ENCODE measurements at regions not wholly inside any gene's neighbourhood (a gene's known extent, or its start where the extent isn't known, plus 50 kb on each side); places are given as distances from the start of the nearest gene placed in this dataset.

DNA sequence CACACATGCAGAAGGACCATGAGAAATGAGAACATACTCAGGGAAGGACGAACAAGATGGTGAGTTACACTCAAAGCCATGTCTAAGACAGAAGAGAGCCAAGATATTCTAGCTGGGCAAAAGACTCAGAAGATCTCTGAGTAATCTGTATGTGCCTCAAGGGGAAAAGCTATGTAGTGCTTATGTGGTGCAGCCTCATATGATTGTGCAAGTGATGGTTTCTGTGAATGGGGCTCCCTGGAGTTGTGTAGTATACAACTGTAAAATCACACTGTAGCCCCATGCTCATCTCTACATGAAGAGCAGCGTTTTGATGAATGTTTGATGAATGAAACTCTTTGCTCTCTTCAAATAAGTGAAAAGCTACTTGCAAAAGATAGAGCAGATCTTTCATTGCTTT lies 57.5 kb downstream of the OSR1 start:
- no peak for DNase-seq (ENCODE audit: low spot score)

GRCh38 chr2:19299522-19299921 lies 58.9 kb downstream of the OSR1 start:
- DNase-seq (ENCODE audit: low spot score), result no peak

DNA sequence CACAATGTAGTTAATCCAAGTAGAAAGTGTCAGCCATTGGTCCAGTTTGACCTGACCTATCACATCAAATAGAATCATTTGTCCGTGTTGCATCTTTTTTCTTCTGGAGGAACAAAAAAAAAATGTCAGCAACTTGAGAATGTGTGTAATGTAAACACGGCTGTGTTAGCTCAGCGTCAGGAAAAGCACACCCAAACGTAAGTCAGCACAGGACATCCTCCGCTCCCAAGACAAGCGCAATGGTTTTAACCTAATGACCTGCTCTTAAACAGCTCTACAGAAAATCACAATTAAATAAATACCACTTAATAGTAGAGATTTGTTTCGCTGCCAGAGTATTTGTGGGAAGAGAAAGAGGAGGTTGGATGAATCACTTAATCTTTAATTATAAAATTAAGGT lies 59.4 kb downstream of the OSR1 start:
- DNase-seq (ENCODE audit: low spot score), result no peak

DNA sequence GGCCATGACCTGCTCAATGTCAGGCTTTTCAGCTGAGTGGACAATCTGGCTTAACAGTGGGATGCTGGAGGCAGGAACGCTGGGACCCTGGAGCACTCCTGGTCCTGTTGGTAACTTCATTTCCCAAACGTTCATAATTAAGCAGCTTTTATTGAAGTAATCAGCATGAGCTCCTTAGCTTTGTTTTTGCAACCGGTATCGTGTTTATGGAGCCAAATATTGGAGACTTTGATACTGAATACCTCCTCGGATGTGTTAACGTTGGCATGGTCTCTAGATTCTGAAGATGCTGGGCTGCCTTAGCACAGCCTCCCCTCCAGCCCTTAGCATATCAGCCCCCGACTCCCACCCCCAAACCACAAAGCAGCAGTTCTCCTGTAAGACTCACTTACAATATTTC lies 60.7 kb downstream of the OSR1 start:
- no peak for DNase-seq (ENCODE audit: low spot score)

- DNase-seq (ENCODE audit: low spot score), result no peak
Measured at GRCh38 chr2:19295998-19296502, 62.4 kb downstream of the OSR1 start.

DNA sequence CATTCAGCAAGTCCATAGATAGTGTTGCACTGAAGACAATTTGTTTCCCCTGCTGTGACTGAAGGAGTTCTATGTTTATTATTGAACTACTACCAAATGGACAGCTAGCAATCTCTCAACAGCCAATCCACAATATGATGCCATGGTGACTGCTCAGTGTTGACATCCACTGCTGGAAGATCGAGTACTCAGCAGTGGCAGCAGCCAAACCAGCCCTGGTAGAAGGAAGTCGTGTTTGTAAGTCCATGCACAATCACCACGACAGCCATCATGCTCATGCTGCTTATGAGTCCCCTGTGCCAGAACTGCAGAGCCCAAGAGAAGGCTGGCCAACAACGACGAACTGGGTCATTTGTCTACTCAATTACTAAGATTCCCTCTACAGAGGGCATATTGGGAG lies 66.4 kb downstream of the OSR1 start:
- no peak for DNase-seq (ENCODE audit: low spot score)

GRCh38 chr2:19288291-19288690 lies 70.1 kb downstream of the OSR1 start:
- DNase-seq (ENCODE audit: low spot score), result no peak

- no peak for DNase-seq (ENCODE audit: low spot score)
Measured at GRCh38 chr2:19287324-19287723, 71.1 kb downstream of the OSR1 start.

DNA sequence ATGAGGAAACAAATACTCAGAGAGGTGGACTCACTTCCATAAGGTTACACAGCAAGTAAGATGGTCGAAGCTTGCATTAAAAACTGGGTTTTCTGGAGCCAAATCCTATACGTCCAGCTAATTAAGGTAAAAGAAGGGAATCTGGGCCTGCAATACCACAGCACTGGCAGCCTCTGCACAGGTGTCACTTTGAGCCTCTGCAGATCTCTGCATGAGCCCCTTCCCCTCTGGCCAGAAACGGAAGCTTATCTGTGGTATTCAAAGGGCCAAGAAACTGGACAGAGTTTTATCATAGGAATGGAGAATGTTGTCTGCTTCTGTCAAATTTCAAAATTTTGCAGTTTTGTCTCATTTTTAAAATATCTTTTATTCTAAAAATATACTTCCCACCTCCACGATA lies 76.1 kb downstream of the OSR1 start:
- DNase-seq (ENCODE audit: low spot score), result no peak

DNA sequence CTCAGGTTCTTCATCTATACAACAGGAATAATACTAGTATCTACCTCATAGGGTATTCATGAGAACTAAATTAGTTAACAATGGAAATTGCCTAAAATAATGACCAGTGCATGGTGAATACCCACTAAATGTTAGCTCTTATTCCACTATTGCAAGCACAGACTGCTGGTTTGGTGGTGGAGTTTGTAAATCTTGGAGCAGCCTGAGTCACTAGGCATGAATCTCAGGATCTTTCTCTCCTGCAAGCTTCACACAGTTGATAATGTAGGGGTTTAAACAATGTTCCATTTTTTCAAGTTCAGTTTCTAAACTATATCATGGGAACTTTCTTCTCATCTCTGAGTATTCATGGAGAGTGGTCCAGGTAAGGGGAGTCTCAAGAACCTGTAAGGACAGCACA lies 84.0 kb downstream of the OSR1 start:
- DNase-seq (ENCODE audit: low spot score), result no peak

DNA sequence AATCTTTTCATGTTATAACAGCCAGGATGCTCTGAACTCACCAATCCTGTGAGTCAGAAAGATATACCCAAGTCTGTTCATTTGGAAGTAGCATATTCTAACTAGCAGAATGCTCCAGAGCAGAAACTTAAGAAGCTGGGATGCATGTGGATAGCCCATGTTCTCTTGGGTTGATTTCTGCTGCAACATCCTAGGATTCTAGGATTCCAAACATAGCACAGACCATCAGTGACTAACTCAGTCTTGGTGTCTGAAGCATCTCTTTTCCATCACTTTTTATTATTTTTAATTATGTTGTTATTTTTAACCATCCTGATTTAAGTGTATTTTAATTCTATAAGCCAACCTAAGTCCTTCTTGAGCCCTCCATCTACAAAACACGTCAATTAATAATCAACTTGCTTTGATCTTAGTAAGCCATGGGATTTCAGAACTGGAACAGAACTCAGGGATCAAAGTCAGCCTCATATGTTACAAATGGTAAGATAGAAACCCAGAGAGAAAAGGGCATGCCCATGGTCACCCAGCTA lies 85.4 kb downstream of the OSR1 start:
- no peak for DNase-seq (ENCODE audit: low spot score)

DNA sequence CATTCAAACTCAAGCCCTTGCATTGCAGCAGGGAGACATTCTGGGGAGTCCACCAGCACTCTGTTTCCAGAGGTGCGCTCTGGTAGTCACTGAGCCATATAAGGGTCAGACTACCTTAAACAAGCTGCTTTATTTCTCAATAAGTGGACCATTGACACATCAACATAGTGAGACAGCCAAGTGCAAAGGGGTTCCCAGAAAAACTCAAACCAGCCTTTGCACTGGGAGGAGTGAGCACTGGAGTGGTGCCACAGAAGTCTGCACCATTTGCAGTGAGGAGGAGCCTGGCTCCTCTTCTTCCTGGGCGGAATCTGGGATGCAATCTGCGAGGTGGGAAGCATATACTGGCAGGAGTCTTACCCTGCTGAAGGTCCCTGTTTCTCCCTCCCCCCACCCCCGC lies 86.4 kb downstream of the OSR1 start:
- DNase-seq (ENCODE audit: low spot score), result no peak

DNA sequence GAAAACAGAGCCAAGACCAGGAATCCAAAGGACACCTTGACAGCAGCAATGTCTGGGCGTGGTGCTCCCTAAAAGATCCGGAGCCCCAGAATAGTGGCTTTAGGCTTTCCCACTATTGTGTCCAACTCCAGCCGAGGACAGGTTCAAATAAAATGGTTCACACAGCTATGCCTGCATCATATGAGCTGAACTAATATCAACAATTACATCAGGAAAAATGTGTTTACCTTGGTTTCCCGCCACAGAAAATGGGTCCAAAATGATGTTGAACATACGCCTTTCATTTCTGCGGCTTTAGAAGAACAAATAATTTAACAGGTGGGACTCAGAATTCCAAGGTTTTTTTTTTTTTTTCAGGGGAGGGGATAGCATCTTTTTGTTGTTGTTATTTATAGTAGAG lies 93.6 kb downstream of the OSR1 start:
- DNase-seq (ENCODE audit: low spot score), result no peak

GRCh38 chr2:19262150-19262549 lies 96.3 kb downstream of the OSR1 start:
- DNase-seq (ENCODE audit: low spot score), result no peak

DNA sequence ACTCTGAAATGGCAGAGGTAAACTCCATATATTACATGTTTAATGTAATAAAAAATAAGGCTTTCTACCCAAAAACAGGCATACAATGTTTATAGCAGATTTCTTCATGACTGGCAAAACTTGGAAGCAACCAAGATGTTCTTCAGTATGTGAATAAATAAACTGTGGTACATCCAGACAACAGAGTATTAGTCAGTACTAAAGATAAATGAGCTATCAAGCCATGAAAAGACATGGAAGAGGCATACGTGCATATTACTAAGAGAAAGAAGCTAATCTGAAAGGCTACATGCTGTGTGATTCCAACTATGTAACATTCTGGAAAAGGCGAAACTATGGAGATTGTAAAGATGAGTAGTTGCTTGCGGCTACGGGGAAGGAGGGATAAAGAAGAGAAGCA lies 97.4 kb downstream of the OSR1 start:
- DNase-seq (ENCODE audit: low spot score), result no peak

- DNase-seq (ENCODE audit: low spot score), result no peak
Measured at GRCh38 chr2:19256121-19256601, 102.3 kb downstream of the OSR1 start.

DNA sequence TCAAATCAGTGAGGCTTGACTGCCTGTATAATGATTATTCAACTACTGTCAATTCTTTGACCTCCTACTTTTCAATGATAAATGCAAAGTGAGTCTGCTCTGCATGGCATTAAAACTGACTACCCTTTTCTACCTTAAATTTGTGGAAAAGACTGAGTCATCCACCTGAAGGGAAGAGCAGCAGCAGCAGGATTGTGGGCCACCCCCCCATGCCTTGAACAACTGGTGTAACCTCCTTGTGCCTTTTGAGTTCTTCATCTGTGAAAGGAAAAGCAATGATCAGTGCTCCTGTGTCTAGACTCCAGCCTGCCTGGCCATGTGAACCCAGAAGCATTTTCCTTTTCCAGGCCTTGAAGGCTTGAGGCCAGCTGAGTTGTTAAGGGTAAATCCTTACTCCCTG lies 102.9 kb downstream of the OSR1 start:
- DNase-seq (ENCODE audit: low spot score), result no peak

DNA sequence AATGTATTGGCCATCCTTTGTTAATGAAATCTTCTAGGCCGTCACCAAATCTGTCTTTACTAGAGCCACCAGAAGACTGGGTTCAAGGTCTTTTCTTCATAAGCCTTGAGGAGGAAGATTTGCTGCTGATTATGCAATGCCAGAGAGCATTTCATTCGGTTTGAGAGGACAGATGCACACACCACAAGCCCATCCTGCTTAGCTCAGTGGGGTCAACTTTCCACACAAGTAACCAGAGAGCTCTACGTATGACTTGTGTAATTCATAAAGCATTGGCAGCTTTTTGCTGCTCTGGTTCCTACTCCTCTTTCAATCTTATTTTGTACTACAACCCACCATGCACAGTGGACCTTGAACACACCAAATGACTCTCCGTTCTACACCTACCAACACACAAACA lies 106.9 kb downstream of the OSR1 start:
- no peak for DNase-seq (ENCODE audit: low spot score)

GRCh38 chr2:19250906-19251305 lies 107.5 kb downstream of the OSR1 start:
- DNase-seq (ENCODE audit: low spot score), result no peak

- DNase-seq (ENCODE audit: low spot score), result no peak
Measured at GRCh38 chr2:19247186-19247585, 111.2 kb downstream of the OSR1 start.

- DNase-seq (ENCODE audit: low spot score), result no peak
Measured at GRCh38 chr2:19246496-19246895, 111.9 kb downstream of the OSR1 start.

DNA sequence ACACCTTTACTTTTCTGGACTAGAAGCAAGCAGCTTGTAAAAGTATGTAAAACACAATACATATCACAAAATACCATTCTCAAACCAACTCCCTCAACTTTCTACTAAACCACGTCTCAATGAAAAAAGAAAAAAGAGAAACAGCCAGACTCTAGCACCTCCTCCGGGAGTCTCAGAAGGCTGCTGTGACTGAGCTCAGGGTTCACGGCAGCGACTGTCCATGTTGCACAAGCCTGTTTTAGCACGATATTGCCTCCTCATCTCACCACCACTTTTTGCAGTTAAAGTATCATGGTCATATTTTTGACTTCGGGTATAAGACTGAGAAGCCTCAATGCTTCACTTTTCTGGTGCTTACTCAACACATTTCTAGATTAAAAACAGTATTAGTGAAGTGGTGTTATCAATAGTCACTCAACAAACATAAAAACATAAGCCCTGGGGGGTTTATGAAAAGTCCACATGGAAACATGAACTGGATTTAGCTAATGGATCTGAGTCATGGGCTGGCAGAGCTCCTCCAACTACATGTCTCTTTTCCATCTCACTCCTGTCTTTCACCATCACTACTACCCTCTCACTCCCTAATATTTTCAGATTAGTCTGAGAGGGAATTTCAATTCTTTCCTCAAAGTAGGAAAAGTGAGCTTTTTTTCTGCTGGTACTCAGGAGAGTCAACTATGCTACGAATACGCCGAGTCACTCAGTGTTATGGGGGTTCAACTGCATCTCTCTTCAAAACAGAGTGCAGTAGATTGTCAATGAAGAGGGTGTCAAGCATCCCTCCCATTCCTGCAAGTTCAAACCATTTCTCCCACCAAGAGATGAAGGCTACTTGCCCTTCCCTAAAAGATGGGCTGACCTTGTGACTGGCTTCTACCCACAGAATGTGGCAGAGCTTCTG lies 113.7 kb downstream of the OSR1 start:
- DNase-seq (ENCODE audit: low spot score), result no peak

DNA sequence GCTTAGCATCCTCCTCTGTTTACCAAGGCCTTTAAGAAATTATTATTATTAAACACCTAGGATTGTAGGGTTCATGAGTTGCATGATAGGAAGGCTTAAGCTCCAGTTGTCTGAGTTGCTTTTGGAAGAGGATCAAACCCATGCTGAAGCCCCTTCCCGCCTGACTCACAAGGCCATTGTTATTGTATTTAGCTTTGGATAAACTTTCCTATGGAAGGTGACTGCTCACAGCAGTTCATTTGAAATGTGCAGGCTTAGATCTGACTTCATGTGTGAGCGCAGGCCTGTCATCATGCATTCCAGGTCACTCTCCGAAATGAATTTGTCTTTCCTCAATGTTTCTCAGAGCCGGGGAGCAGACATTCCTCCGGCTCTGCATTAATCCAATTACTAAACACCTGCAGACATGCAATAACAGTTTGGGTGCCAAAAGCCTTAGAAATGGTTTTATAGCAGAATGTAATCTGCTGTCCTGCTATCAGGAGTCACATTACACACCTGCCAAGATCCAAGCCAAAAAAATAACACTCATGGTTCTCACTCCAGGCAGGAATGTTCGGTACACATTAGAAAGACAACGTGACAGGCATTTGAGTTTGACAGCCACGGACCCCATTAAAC lies 119.9 kb downstream of the OSR1 start:
- DNase-seq (ENCODE audit: low spot score), result no peak
